ENCODE measurements at regions not wholly inside any gene's neighbourhood (a gene's known extent, or its start where the extent isn't known, plus 50 kb on each side); places are given as distances from the start of the nearest gene placed in this dataset.

DNA sequence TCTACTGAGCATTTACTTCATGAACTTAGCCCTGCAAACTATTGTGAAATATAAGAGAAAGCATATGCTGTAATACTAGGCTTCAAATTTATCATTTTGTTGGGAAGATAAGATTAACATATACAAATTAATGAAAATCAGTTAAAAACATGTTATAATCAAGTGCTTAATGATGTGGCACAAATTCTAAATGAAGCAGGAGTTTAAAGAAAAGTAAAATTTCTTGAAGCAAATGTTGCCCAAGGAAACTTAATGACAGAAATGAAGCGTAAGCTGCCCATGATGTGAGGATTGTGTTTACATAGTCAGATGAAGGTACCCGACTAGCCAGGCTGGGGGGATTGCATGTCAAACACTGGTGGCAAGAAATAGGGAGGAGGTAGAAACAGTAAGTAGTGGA lies 103.1 kb upstream of the GAP43 start:
- H3K23me2 ChIP-seq (ENCODE audit: insufficient read length, low read depth, low read length, poor library complexity, severe bottlenecking) = no peaks in the 10 kb centered on the region
- H3K4me3 Mint-ChIP-seq = no peak overlapping the region
- H3K23ac ChIP-seq (ENCODE audit: insufficient read length, low read depth, low read length) = no peak overlapping the region
- TF ChIP-seq, protein P1, sequence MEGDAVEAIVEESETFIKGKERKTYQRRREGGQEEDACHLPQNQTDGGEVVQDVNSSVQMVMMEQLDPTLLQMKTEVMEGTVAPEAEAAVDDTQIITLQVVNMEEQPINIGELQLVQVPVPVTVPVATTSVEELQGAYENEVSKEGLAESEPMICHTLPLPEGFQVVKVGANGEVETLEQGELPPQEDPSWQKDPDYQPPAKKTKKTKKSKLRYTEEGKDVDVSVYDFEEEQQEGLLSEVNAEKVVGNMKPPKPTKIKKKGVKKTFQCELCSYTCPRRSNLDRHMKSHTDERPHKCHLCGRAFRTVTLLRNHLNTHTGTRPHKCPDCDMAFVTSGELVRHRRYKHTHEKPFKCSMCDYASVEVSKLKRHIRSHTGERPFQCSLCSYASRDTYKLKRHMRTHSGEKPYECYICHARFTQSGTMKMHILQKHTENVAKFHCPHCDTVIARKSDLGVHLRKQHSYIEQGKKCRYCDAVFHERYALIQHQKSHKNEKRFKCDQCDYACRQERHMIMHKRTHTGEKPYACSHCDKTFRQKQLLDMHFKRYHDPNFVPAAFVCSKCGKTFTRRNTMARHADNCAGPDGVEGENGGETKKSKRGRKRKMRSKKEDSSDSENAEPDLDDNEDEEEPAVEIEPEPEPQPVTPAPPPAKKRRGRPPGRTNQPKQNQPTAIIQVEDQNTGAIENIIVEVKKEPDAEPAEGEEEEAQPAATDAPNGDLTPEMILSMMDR (conservative IDR thresholded peaks at IDR 0.05) = no peak
- no peaks in the 10 kb centered on the region for H3K9me3 ChIP-seq (ENCODE audit: control insufficient read depth, low read depth, low read length)
- no peak overlapping the region for H3K14ac ChIP-seq (ENCODE audit: insufficient read depth, low read length)
- no peak overlapping the region for H2BK5ac ChIP-seq (ENCODE audit: insufficient read length, low read length)
- H2BK20ac ChIP-seq (ENCODE audit: low read depth, low read length, poor library complexity, severe bottlenecking) = no peak overlapping the region
- no peak overlapping the region for H3K4ac ChIP-seq (ENCODE audit: low read depth, low read length)
- H3K18ac ChIP-seq (ENCODE audit: insufficient read length, low read depth, low read length) = no peak overlapping the region
- no peak for DNase-seq
- H3K27me3 Mint-ChIP-seq (ENCODE audit: low read depth) = no peaks in the 10 kb centered on the region
- no peak overlapping the region for H3T11ph ChIP-seq (ENCODE audit: low read length)
- peaks cover 27 to 29% of the 10 kb centered on the region in 2 experiments for H3K4me1 Mint-ChIP-seq
- H2BK15ac ChIP-seq (ENCODE audit: low read depth, low read length) = no peak overlapping the region
- no peak overlapping the region for H4K91ac ChIP-seq (ENCODE audit: insufficient read length, low read depth, low read length)
- H3K4me2 ChIP-seq (ENCODE audit: insufficient read depth, insufficient read length, low read length) = no peak overlapping the region
- H2BK12ac ChIP-seq (ENCODE audit: insufficient read length, low read depth, low read length) = no peak overlapping the region
- no peaks in the 10 kb centered on the region for H4K20me1 ChIP-seq (ENCODE audit: control insufficient read depth, insufficient read depth, insufficient read length)
- H3K9me3 Mint-ChIP-seq = no peaks in the 10 kb centered on the region
- H2AFZ ChIP-seq (ENCODE audit: low read length) = no peak overlapping the region
- H3K36me3 Mint-ChIP-seq (ENCODE audit: insufficient read depth in 1 of 3, low read depth in 3 of 3) = no peaks in the 10 kb centered on the region; a peak in 1 of 7 replicates
- H2BK120ac ChIP-seq (ENCODE audit: low read depth, low read length, poor library complexity, severe bottlenecking) = no peak overlapping the region
- no peaks in the 10 kb centered on the region for H3K27me3 ChIP-seq (ENCODE audit: insufficient read depth, low read length)
- H4K8ac ChIP-seq (replicated peaks; ENCODE audit: insufficient read length, low read depth, low read length) = no peak overlapping the region
- no peak overlapping the region for H4K5ac ChIP-seq (ENCODE audit: insufficient read length, low read depth, low read length)
- H2AK5ac ChIP-seq (ENCODE audit: insufficient read length, low read length) = no peak overlapping the region
- no peak overlapping the region for H3K27ac ChIP-seq (ENCODE audit: insufficient read length, low read depth, low read length)
- H3K79me2 ChIP-seq (ENCODE audit: insufficient read depth, low read length) = no peaks in the 10 kb centered on the region
- H3K4me1 ChIP-seq (ENCODE audit: insufficient read depth, low read length) = no peaks in the 10 kb centered on the region
- WGBS (ENCODE audit: extremely low coverage, insufficient read length, low lambda C conversion rate) = no CpG with 5 or more reads among the region's 2 CpGs
- no peak overlapping the region for H3K56ac ChIP-seq (ENCODE audit: insufficient read length, low read depth, low read length)
- no peak overlapping the region for H3K9ac ChIP-seq (ENCODE audit: extremely low read depth, insufficient read length, low read length)
- no peaks in the 10 kb centered on the region for H3K79me1 ChIP-seq (ENCODE audit: insufficient read depth, low read depth, low read length, poor library complexity, severe bottlenecking)
- H3K27ac Mint-ChIP-seq = no peak overlapping the region; a peak in 1 of 7 replicates

All from H9 (cell line).